GM23338 (cell line): ENCODE measurements at regions not wholly inside any gene's neighbourhood (a gene's known extent, or its start where the extent isn't known, plus 50 kb on each side); places are given as distances from the start of the nearest gene placed in this dataset.

Source experiments
- ATAC-seq: fragments of 200-7000 bp; cut with Tn5 transposase; 3 replicates; pipeline ENCODE4 v1.9.1; 2020
- DNase-seq: peaks from one replicate; pipeline ENCODE4 v3.0.0-alpha.2; 2015; ENCODE audit warnings: low spot score
- H2AFZ ChIP-seq: fragments of 200-600 bp; sonication (generic); 2 replicates; pipeline ENCODE4 v1.8.0; 2016; ENCODE audit warnings: antibody characterized with exemption, mild to moderate bottlenecking, moderate library complexity
- H3F3A ChIP-seq: fragments of 200-600 bp; sonication (generic); replicated peaks from 2 replicates; pipeline ENCODE4 v1.8.0; 2017; ENCODE audit warnings: antibody characterized with exemption, mixed run types, low read depth
- H3K27ac ChIP-seq: fragments of 200-600 bp; sonication (generic); 2 replicates; pipeline ENCODE4 v1.6.1; 2016; ENCODE audit warnings: low read depth
- H3K27me3 ChIP-seq: fragments of 200-600 bp; sonication (generic); 2 replicates; pipeline ENCODE4 v1.8.0; 2016; ENCODE audit warnings: mild to moderate bottlenecking, mixed run types, moderate library complexity; ENCODE audit not compliant: insufficient read depth
- H3K36me3 ChIP-seq: fragments of 200-600 bp; sonication (generic); 2 replicates; pipeline ENCODE4 v1.8.0; 2016; ENCODE audit warnings: mild to moderate bottlenecking; ENCODE audit not compliant: insufficient read depth
- H3K4me1 ChIP-seq: fragments of 200-600 bp; sonication (generic); 2 replicates; pipeline ENCODE4 v1.8.0; 2016; ENCODE audit warnings: mild to moderate bottlenecking, moderate library complexity; ENCODE audit not compliant: insufficient read depth
- H3K4me2 ChIP-seq: fragments of 200-600 bp; sonication (generic); 2 replicates; pipeline ENCODE4 v1.7.1; 2017; ENCODE audit warnings: mixed run types
- H3K4me3 ChIP-seq: fragments of 200-600 bp; sonication (generic); 2 replicates; pipeline ENCODE4 v1.6.1; 2016; ENCODE audit warnings: mixed run types
- H3K79me2 ChIP-seq: fragments of 200-600 bp; sonication (generic); replicated peaks from 2 replicates; pipeline ENCODE4 v1.8.0; 2017; ENCODE audit warnings: mild to moderate bottlenecking; ENCODE audit not compliant: insufficient read depth
- H3K9me2 ChIP-seq: fragments of 200-600 bp; sonication (generic); 2 replicates; pipeline ENCODE4 v1.8.0; 2017; ENCODE audit not compliant: insufficient read depth
- H4K20me1 ChIP-seq: fragments of 200-600 bp; sonication (generic); replicated peaks from 2 replicates; pipeline ENCODE4 v1.8.0; 2017; ENCODE audit warnings: mild to moderate bottlenecking; ENCODE audit not compliant: insufficient read depth
- H3K27ac Mint-ChIP-seq: 2 replicates; pipeline ENCODE4 v1.8.0; 2020; ENCODE audit warnings: inconsistent platforms, mild to moderate bottlenecking, moderate library complexity, mixed read lengths
- H3K27me3 Mint-ChIP-seq: 3 replicates; pipeline ENCODE4 v1.8.0; 2022; ENCODE audit warnings: low read depth, mild to moderate bottlenecking, moderate library complexity, mixed read lengths, inconsistent platforms; ENCODE audit not compliant: insufficient read depth, poor library complexity
- H3K36me3 Mint-ChIP-seq: 3 replicates; pipeline ENCODE4 v1.8.0; 2021; ENCODE audit warnings: low read depth, mild to moderate bottlenecking, inconsistent platforms, moderate library complexity, mixed read lengths
- H3K4me1 Mint-ChIP-seq: 3 replicates; pipeline ENCODE4 v1.8.0; 2020; ENCODE audit warnings: mild to moderate bottlenecking, inconsistent platforms, mixed read lengths
- H3K4me3 Mint-ChIP-seq: 3 replicates; pipeline ENCODE4 v1.8.0; 2021; ENCODE audit warnings: moderate library complexity, mild to moderate bottlenecking, inconsistent platforms, mixed read lengths
- H3K9me3 Mint-ChIP-seq: 3 replicates; pipeline ENCODE4 v1.8.0; 2020; ENCODE audit warnings: moderate library complexity, mild to moderate bottlenecking, inconsistent platforms, mixed read lengths
- CREB1 ChIP-seq: fragments of 250-450 bp; sonication (Bioruptor Pico); IDR thresholded peaks from 2 replicates; pipeline ENCODE4 v1.5.0; 2020; ENCODE audit warnings: low read depth, mild to moderate bottlenecking, moderate library complexity
- EZH2 ChIP-seq: fragments of 200-600 bp; sonication (generic); IDR thresholded peaks from one replicate; pipeline ENCODE4 v1.8.0; 2017; ENCODE audit warnings: antibody characterized with exemption, mild to moderate bottlenecking, low read depth; ENCODE audit not compliant: unreplicated experiment
- EZH2phosphoT487 ChIP-seq: fragments of 200-600 bp; sonication (generic); IDR thresholded peaks from one replicate; pipeline ENCODE4 v1.8.1; 2018; ENCODE audit warnings: antibody characterized with exemption; ENCODE audit not compliant: unreplicated experiment
- JUNB ChIP-seq: IDR thresholded peaks from one replicate; pipeline ENCODE4 v1.6.1; 2016; ENCODE audit warnings: antibody characterized with exemption; ENCODE audit not compliant: unreplicated experiment
- NANOG ChIP-seq: IDR thresholded peaks from 2 replicates; pipeline ENCODE4 v1.6.1; 2016; ENCODE audit warnings: antibody characterized with exemption, borderline replicate concordance
- POLR2AphosphoS5 ChIP-seq: IDR thresholded peaks from 2 replicates; pipeline ENCODE4 v1.6.1; 2016; ENCODE audit warnings: antibody characterized with exemption, low read depth
- ZNF462 ChIP-seq: fragments of 250-450 bp; sonication (Bioruptor Pico); IDR thresholded peaks from 2 replicates; pipeline ENCODE4 v1.5.0; 2020; ENCODE audit warnings: mild to moderate bottlenecking, moderate library complexity
- TF ChIP-seq, protein P1 (sequence below): IDR thresholded peaks from 2 replicates; pipeline ENCODE4 v1.6.1; 2016; ENCODE audit warnings: antibody characterized with exemption

- TF ChIP-seq ZNF462 (CRISPR knock-in tag) (no peak), POLR2AphosphoS5 (no peak), EZH2phosphoT487 (no peak), CREB1 (CRISPR knock-in tag) (no peak), EZH2 (no peak)
- TF ChIP-seq, protein P1, sequence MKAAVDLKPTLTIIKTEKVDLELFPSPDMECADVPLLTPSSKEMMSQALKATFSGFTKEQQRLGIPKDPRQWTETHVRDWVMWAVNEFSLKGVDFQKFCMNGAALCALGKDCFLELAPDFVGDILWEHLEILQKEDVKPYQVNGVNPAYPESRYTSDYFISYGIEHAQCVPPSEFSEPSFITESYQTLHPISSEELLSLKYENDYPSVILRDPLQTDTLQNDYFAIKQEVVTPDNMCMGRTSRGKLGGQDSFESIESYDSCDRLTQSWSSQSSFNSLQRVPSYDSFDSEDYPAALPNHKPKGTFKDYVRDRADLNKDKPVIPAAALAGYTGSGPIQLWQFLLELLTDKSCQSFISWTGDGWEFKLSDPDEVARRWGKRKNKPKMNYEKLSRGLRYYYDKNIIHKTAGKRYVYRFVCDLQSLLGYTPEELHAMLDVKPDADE = no peak
Observed at GRCh38 chr2:164014791-164015190, 279.0 kb upstream of the FIGN start (continued).

GRCh38 chr2:164014068-164014731 is 278.4 kb upstream of the FIGN start:
- ATAC-seq = peak; percentile 59
- H3K4me3 ChIP-seq = no peak overlapping the region
- no peak overlapping the region for H3K27ac Mint-ChIP-seq
- no peaks in the 10 kb centered on the region for H3K27me3 Mint-ChIP-seq
- H2AFZ ChIP-seq = peak overlapping the region; percentile 11; the same call in 1 of the 2 replicates
- no peaks in the 10 kb centered on the region for H4K20me1 ChIP-seq
- H3K9me3 Mint-ChIP-seq = no peaks in the 10 kb centered on the region
- no peaks in the 10 kb centered on the region for H3F3A ChIP-seq
- no peaks in the 10 kb centered on the region for H3K27me3 ChIP-seq
- H3K27ac ChIP-seq = no peak overlapping the region
- no peak overlapping the region for H3K4me2 ChIP-seq
- no peaks in the 10 kb centered on the region for H3K36me3 ChIP-seq
- H3K4me1 Mint-ChIP-seq = peaks cover 8% of the 10 kb centered on the region; the same call in 2 of the 3 replicates
- H3K79me2 ChIP-seq = no peaks in the 10 kb centered on the region
- no peak overlapping the region for H3K4me3 Mint-ChIP-seq
- peak; percentile 10 for DNase-seq
- 0 out of 2 replicates have a peak, but pooled peaks cover 5% of the 10 kb centered on the region for H3K4me1 ChIP-seq
- no peaks in the 10 kb centered on the region for H3K36me3 Mint-ChIP-seq
- H3K9me2 ChIP-seq = no peaks in the 10 kb centered on the region
- TF ChIP-seq EZH2 (no peak), ZNF462 (CRISPR knock-in tag) (no peak), JUNB (no peak), NANOG (no peak), POLR2AphosphoS5 (no peak)
